ENCODE measurements at regions not wholly inside any gene's neighbourhood (a gene's known extent, or its start where the extent isn't known, plus 50 kb on each side); places are given as distances from the start of the nearest gene placed in this dataset.

GRCh38 chr2:144054911-144055310, 465.0 kb downstream of the ZEB2 start:
- no peak for DNase-seq

- no peak for DNase-seq
Observed at GRCh38 chr2:144052083-144052482, 467.8 kb downstream of the ZEB2 start.

- no peak for DNase-seq
Observed at GRCh38 chr2:144049137-144049536, 470.8 kb downstream of the ZEB2 start.

GRCh38 chr2:144048631-144049060, 471.3 kb downstream of the ZEB2 start:
- no peak for DNase-seq

GRCh38 chr2:144042751-144043150, 477.2 kb downstream of the ZEB2 start:
- no peak for DNase-seq

GRCh38 chr2:144041612-144042011, 478.3 kb downstream of the ZEB2 start:
- DNase-seq: no peak

- no peak for DNase-seq
Observed at GRCh38 chr2:144040834-144041233, 479.1 kb downstream of the ZEB2 start.

- DNase-seq: no peak
Observed at GRCh38 chr2:144032566-144032965, 487.4 kb downstream of the ZEB2 start.

- DNase-seq: no peak
Observed at GRCh38 chr2:144030791-144031190, 489.1 kb downstream of the ZEB2 start.

GRCh38 chr2:144027593-144027992, 492.3 kb downstream of the ZEB2 start:
- DNase-seq: no peak

- DNase-seq: no peak
Observed at GRCh38 chr2:144026753-144027152, 493.2 kb downstream of the ZEB2 start.

GRCh38 chr2:144020047-144020446, 499.9 kb downstream of the ZEB2 start:
- DNase-seq: no peak

- DNase-seq: no peak
Observed at GRCh38 chr2:144015655-144016245, 504.2 kb downstream of the ZEB2 start.

GRCh38 chr2:144015036-144015435, 504.9 kb downstream of the ZEB2 start:
- DNase-seq: no peak

- DNase-seq: no peak
Observed at GRCh38 chr2:144014103-144014502, 505.8 kb downstream of the ZEB2 start.

- no peak for DNase-seq
Observed at GRCh38 chr2:144012304-144012703, 507.6 kb downstream of the ZEB2 start.

- DNase-seq: no peak
Observed at GRCh38 chr2:144011553-144011952, 508.4 kb downstream of the ZEB2 start.

- no peak for DNase-seq
Observed at GRCh38 chr2:144011098-144011497, 508.8 kb downstream of the ZEB2 start.

- no peak for DNase-seq
Observed at GRCh38 chr2:144010096-144010836, 509.7 kb downstream of the ZEB2 start.

- no peak for DNase-seq
Observed at GRCh38 chr2:144006139-144006538, 513.8 kb downstream of the ZEB2 start.

GRCh38 chr2:144004742-144005141, 515.2 kb downstream of the ZEB2 start:
- no peak for DNase-seq

- DNase-seq: no peak
Observed at GRCh38 chr2:144003460-144004075, 516.4 kb downstream of the ZEB2 start.

GRCh38 chr2:143996974-143997373, 522.9 kb downstream of the ZEB2 start:
- no peak for DNase-seq

- no peak for DNase-seq
Observed at GRCh38 chr2:143994961-143995360, 525.0 kb downstream of the ZEB2 start.

All from activated T-cell treated with anti-CD3 and anti-CD28 coated beads for 4 hours (primary cell).